Activated CD8-positive, alpha-beta memory T cell treated with anti-CD3 and anti-CD28 coated beads for 48 hours (primary cell): ENCODE measurements at regions not wholly inside any gene's neighbourhood (a gene's known extent, or its start where the extent isn't known, plus 50 kb on each side); places are given as distances from the start of the nearest gene placed in this dataset.
"Not testable (repeated sequence)": the region's sequence is repeated elsewhere in the genome, so short reads cannot be mapped to it uniquely, and the experiment has no call there.

Source experiments
- DNase-seq, 3 experiments: peaks; one replicate each; pipeline ENCODE4 v3.0.0-alpha.2; 2020; ENCODE audit warnings: low read depth in 2 of 3, low spot score in 2 of 3

- no peak for DNase-seq
Measured at GRCh38 chr4:74543983-74544382, 99.0 kb downstream of the AREG start.

GRCh38 chr4:74544655-74545361 lies 99.9 kb downstream of the AREG start:
- no peak for DNase-seq

GRCh38 chr4:74545448-74545847 lies 100.5 kb downstream of the AREG start:
- DNase-seq = no peak

- no peak for DNase-seq
Measured at GRCh38 chr4:74546057-74546456, 101.1 kb downstream of the AREG start.

- no peak for DNase-seq
Measured at GRCh38 chr4:74547042-74547441, 102.1 kb downstream of the AREG start.

GRCh38 chr4:74548561-74548960 lies 103.6 kb downstream of the AREG start:
- DNase-seq = no peak

GRCh38 chr4:74549936-74550335 lies 105.0 kb downstream of the AREG start:
- no peak for DNase-seq

GRCh38 chr4:74555231-74555630 lies 110.3 kb downstream of the AREG start:
- DNase-seq = no peak

- DNase-seq = no peak
Measured at GRCh38 chr4:74555843-74556242, 110.9 kb downstream of the AREG start.

GRCh38 chr4:74559853-74560252 lies 114.9 kb downstream of the AREG start:
- no peak for DNase-seq

GRCh38 chr4:74567981-74568380 lies 123.0 kb downstream of the AREG start:
- no peak for DNase-seq

GRCh38 chr4:74570095-74570494 lies 125.2 kb downstream of the AREG start:
- DNase-seq = no peak

GRCh38 chr4:74578329-74578728 lies 133.4 kb downstream of the AREG start:
- DNase-seq = no peak

- not testable (repeated sequence) for DNase-seq
Measured at GRCh38 chr4:74578865-74579264, 133.9 kb downstream of the AREG start.

- DNase-seq = no peak
Measured at GRCh38 chr4:74583089-74583700, 138.3 kb downstream of the AREG start.

GRCh38 chr4:74583757-74584156 lies 138.8 kb downstream of the AREG start:
- no peak for DNase-seq

GRCh38 chr4:74588350-74588749 lies 143.4 kb downstream of the AREG start:
- DNase-seq = no peak

GRCh38 chr4:74590476-74590875 lies 145.5 kb downstream of the AREG start:
- DNase-seq = no peak

- DNase-seq = no peak
Measured at GRCh38 chr4:74598611-74599325, 153.8 kb downstream of the AREG start.

GRCh38 chr4:74603186-74603585 lies 158.2 kb downstream of the AREG start:
- DNase-seq = no peak

GRCh38 chr4:74608151-74608949 lies 163.4 kb downstream of the AREG start:
- DNase-seq = no peak

- DNase-seq = no peak
Measured at GRCh38 chr4:74610491-74610890, 165.6 kb downstream of the AREG start.
